GM12891 (cell line): ENCODE measurements at regions not wholly inside any gene's neighbourhood (a gene's known extent, or its start where the extent isn't known, plus 50 kb on each side); places are given as distances from the start of the nearest gene placed in this dataset.

ENCODE experiments used
- POLR2AphosphoS5 ChIP-seq: IDR thresholded peaks from 2 replicates; pipeline ENCODE4 v1.6.1; 2011; ENCODE audit warnings: low read depth, low read length, control low read depth
- TAF1 ChIP-seq: IDR thresholded peaks from 2 replicates; pipeline ENCODE4 v1.6.1; 2011; ENCODE audit warnings: low read depth, low read length, control low read depth

GRCh38 chr9:29844251-29844650 is 2271.0 kb upstream of the C9orf72 start:
- TF ChIP-seq POLR2AphosphoS5 (no peak), TAF1 (no peak)
